GM23248 (cell line): ENCODE measurements at regions not wholly inside any gene's neighbourhood (a gene's known extent, or its start where the extent isn't known, plus 50 kb on each side); places are given as distances from the start of the nearest gene placed in this dataset.

Source experiments
- EZH2 ChIP-seq: fragments of 200-600 bp; sonication (generic); IDR thresholded peaks from 2 replicates; pipeline ENCODE4 v1.6.1; 2018; ENCODE audit warnings: antibody characterized with exemption, mild to moderate bottlenecking; ENCODE audit not compliant: insufficient read depth, poor library complexity, severe bottlenecking
- EZH2phosphoT487 ChIP-seq: fragments of 200-600 bp; sonication (generic); IDR thresholded peaks from 2 replicates; pipeline ENCODE4 v1.6.1; 2018; ENCODE audit warnings: antibody characterized with exemption, moderate library complexity, mild to moderate bottlenecking, low read depth; ENCODE audit not compliant: insufficient read depth

GRCh38 chr12:89225808-89226411 lies 126.4 kb downstream of the DUSP6 start:
- TF ChIP-seq EZH2 (no peak), EZH2phosphoT487 (no peak)
